Hepatocyte (in vitro differentiated cells): ENCODE measurements at regions not wholly inside any gene's neighbourhood (a gene's known extent, or its start where the extent isn't known, plus 50 kb on each side); places are given as distances from the start of the nearest gene placed in this dataset.
"Not testable (repeated sequence)": the region's sequence is repeated elsewhere in the genome, so short reads cannot be mapped to it uniquely, and the experiment has no call there.

Source experiments
- DNase-seq: peaks from one replicate; pipeline ENCODE4 v3.0.0-alpha.2; 2016; ENCODE audit warnings: low spot score
- H2AFZ ChIP-seq: fragments of 200-600 bp; sonication (generic); 2 replicates; pipeline ENCODE4 v1.6.0; 2016; ENCODE audit warnings: antibody characterized with exemption, mild to moderate bottlenecking
- H3K27ac ChIP-seq: fragments of 200-600 bp; sonication (generic); 2 replicates; pipeline ENCODE4 v1.5.1; 2016; ENCODE audit warnings: mild to moderate bottlenecking
- H3K27me3 ChIP-seq: fragments of 200-600 bp; sonication (generic); 2 replicates; pipeline ENCODE4 v1.6.1; 2016
- H3K36me3 ChIP-seq: fragments of 200-600 bp; sonication (generic); replicated peaks from 2 replicates; pipeline ENCODE4 v1.5.1; 2016; ENCODE audit warnings: low read depth; ENCODE audit not compliant: insufficient read depth
- H3K4me1 ChIP-seq: fragments of 200-600 bp; sonication (generic); 2 replicates; pipeline ENCODE4 v1.5.1; 2016; ENCODE audit warnings: mild to moderate bottlenecking, moderate library complexity; ENCODE audit not compliant: insufficient read depth
- H3K4me2 ChIP-seq: fragments of 200-600 bp; sonication (generic); 2 replicates; pipeline ENCODE4 v1.6.0; 2016
- H3K4me3 ChIP-seq: fragments of 200-600 bp; sonication (generic); 2 replicates; pipeline ENCODE4 v1.5.1; 2016; ENCODE audit warnings: mild to moderate bottlenecking
- H3K79me2 ChIP-seq: fragments of 200-600 bp; sonication (generic); 2 replicates; pipeline ENCODE4 v1.6.0; 2017; ENCODE audit warnings: mild to moderate bottlenecking
- H3K9me2 ChIP-seq: fragments of 200-600 bp; sonication (generic); replicated peaks from 2 replicates; pipeline ENCODE4 v1.6.0; 2017; ENCODE audit warnings: mild to moderate bottlenecking; ENCODE audit not compliant: insufficient read depth
- H3K9me3 ChIP-seq: fragments of 200-600 bp; sonication (generic); 2 replicates; pipeline ENCODE4 v1.5.1; 2016; ENCODE audit warnings: low read depth, mild to moderate bottlenecking
- H4K20me1 ChIP-seq: fragments of 200-600 bp; sonication (generic); 2 replicates; pipeline ENCODE4 v1.6.0; 2016; ENCODE audit warnings: mild to moderate bottlenecking; ENCODE audit not compliant: insufficient read depth, poor library complexity, severe bottlenecking
- EZH2 ChIP-seq: fragments of 200-600 bp; sonication (generic); IDR thresholded peaks from 2 replicates; pipeline ENCODE4 v1.6.1; 2016; ENCODE audit warnings: antibody characterized with exemption, mild to moderate bottlenecking, borderline replicate concordance
- EZH2phosphoT487 ChIP-seq: fragments of 200-600 bp; sonication (generic); IDR thresholded peaks from one replicate; pipeline ENCODE4 v1.6.1; 2018; ENCODE audit warnings: antibody characterized with exemption, mild to moderate bottlenecking, low read depth, moderate library complexity; ENCODE audit not compliant: unreplicated experiment, severe bottlenecking
- WGBS: methylation state at CpG from one replicate; pipeline ENCODE4 v1.1.6; 2016; ENCODE audit warnings: low lambda C conversion rate; ENCODE audit errors: missing lambda C conversion rate; 5-methylcytosine and 5-hydroxymethylcytosine counted together
- TF ChIP-seq, protein P1 (sequence below): fragments of 200-600 bp; sonication (generic); IDR thresholded peaks from 2 replicates; pipeline ENCODE4 v1.5.1; 2016; ENCODE audit warnings: antibody characterized with exemption, mild to moderate bottlenecking; ENCODE audit not compliant: poor library complexity

DNA sequence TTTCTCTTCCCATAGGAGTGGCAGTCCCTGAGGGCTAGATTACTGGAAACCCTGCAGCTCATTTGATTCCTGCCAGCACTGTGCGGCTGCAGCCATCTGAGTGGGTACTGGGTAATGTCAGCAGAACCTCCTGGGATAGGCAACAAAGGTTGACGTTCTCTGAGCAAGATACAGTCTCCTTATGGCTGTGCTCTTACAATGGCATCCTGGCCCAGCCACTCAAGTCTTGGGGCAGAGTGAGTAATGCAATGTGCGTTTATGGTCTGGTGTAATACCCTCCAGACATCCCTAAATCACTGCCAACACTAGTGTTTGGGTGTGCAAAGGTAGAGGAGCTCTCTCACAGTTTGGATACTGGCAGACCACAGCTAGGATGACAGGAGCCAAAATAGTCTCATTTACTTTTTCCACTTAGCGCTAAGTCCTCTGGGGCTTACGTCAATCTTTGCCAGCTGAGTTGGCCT is 775.8 kb downstream of the ZNF385D start:
- H3K4me3 ChIP-seq = no peak overlapping the region
- no peaks in the 10 kb centered on the region for H3K27me3 ChIP-seq
- H3K79me2 ChIP-seq = no peaks in the 10 kb centered on the region
- H3K36me3 ChIP-seq = no peaks in the 10 kb centered on the region
- no peak overlapping the region for H3K4me2 ChIP-seq
- no peak overlapping the region for H3K27ac ChIP-seq
- H3K9me3 ChIP-seq = no peaks in the 10 kb centered on the region
- no peak overlapping the region for H2AFZ ChIP-seq
- H3K9me2 ChIP-seq = no peaks in the 10 kb centered on the region
- no peaks in the 10 kb centered on the region for H4K20me1 ChIP-seq
- no peak for TF ChIP-seq EZH2
- no peak for TF ChIP-seq EZH2phosphoT487
- TF ChIP-seq, protein P1, sequence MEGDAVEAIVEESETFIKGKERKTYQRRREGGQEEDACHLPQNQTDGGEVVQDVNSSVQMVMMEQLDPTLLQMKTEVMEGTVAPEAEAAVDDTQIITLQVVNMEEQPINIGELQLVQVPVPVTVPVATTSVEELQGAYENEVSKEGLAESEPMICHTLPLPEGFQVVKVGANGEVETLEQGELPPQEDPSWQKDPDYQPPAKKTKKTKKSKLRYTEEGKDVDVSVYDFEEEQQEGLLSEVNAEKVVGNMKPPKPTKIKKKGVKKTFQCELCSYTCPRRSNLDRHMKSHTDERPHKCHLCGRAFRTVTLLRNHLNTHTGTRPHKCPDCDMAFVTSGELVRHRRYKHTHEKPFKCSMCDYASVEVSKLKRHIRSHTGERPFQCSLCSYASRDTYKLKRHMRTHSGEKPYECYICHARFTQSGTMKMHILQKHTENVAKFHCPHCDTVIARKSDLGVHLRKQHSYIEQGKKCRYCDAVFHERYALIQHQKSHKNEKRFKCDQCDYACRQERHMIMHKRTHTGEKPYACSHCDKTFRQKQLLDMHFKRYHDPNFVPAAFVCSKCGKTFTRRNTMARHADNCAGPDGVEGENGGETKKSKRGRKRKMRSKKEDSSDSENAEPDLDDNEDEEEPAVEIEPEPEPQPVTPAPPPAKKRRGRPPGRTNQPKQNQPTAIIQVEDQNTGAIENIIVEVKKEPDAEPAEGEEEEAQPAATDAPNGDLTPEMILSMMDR = no peak
- no peaks in the 10 kb centered on the region for H3K4me1 ChIP-seq
- WGBS = 75% methylated on average over 5 of the region's 5 CpGs
- DNase-seq = no peak

DNA sequence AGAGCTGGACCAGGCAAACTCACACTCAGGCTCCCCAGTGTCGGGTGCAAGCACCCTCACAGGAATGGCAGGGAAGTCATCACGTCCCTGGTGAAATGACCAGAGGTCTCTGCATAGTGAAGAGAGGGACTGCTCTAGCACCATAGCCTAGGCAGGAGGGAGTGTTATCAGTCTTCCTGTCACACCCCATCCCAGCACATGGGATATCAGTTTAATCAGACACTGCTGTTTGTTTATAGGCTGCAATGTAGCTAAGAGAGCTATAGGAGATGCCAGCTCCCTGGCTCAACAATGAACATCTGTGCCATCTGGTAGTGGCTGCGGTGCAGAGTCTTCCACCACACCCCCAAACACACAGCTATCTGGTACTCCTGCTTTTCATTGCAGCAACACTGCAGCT is 776.6 kb downstream of the ZNF385D start:
- WGBS = 87% methylated on average over 3 of the region's 3 CpGs
- Histone ChIP-seq H3K27ac (no peak overlapping the region), H3K79me2 (no peaks in the 10 kb centered on the region), H3K9me3 (no peaks in the 10 kb centered on the region), H3K36me3 (no peaks in the 10 kb centered on the region), H3K27me3 (no peaks in the 10 kb centered on the region), H4K20me1 (no peaks in the 10 kb centered on the region), H3K9me2 (no peaks in the 10 kb centered on the region), H3K4me2 (no peak overlapping the region), H3K4me1 (no peaks in the 10 kb centered on the region), H2AFZ (no peak overlapping the region), H3K4me3 (no peak overlapping the region)
- TF ChIP-seq EZH2phosphoT487 (no peak), EZH2 (no peak)
- TF ChIP-seq, protein P1 = no peak
- no peak for DNase-seq

GRCh38 chr3:20970807-20971206 is 780.2 kb downstream of the ZNF385D start:
- not testable (repeated sequence) for H3K9me2 ChIP-seq, H3K4me2 ChIP-seq, H3K4me1 ChIP-seq, H3K27ac ChIP-seq, H2AFZ ChIP-seq, H3K79me2 ChIP-seq, DNase-seq, H3K27me3 ChIP-seq, H3K9me3 ChIP-seq, H3K36me3 ChIP-seq, H4K20me1 ChIP-seq, H3K4me3 ChIP-seq
- 77% methylated on average over 7 of the region's 7 CpGs for WGBS

GRCh38 chr3:20967485-20967884 is 781.5 kb upstream of the SGO1 start:
- not testable (repeated sequence) for H3K9me2 ChIP-seq, H3K27ac ChIP-seq, H4K20me1 ChIP-seq, H3K4me1 ChIP-seq, H3K27me3 ChIP-seq, H2AFZ ChIP-seq, DNase-seq, H3K79me2 ChIP-seq, H3K9me3 ChIP-seq, H3K4me3 ChIP-seq, H3K4me2 ChIP-seq, H3K36me3 ChIP-seq
- WGBS = 98% methylated on average over 2 of the region's 3 CpGs

DNA sequence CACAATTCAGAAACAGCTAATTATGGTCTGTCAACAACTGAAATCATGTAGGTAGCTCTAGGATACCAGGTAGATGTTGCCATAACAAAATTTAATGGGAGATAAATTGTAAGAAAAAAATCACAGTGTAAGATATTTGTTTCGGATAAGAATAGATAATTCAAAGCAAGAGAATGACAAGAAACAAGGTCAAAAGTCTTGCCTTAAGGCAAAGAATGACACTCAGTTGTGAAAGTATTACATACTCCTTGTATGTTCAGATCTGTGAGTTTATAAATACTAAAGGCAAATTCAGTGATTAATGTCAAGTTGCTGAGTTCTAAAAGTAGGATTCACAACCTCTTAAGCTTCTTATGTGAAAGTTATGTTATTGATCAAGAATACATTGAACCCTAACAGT is 772.2 kb upstream of the SGO1 start:
- WGBS = 86% methylated on average over 1 of the region's 1 CpG
- Histone ChIP-seq H3K4me1 (no peaks in the 10 kb centered on the region), H3K27me3 (no peaks in the 10 kb centered on the region)

More for the DNA sequence above, 772.2 kb upstream of the SGO1 start:
- H3K4me3 ChIP-seq = no peak overlapping the region
- no peak overlapping the region for H2AFZ ChIP-seq
- no peaks in the 10 kb centered on the region for H3K9me3 ChIP-seq
- H4K20me1 ChIP-seq = no peaks in the 10 kb centered on the region
- H3K4me2 ChIP-seq = no peak overlapping the region
- H3K27ac ChIP-seq = no peak overlapping the region
- DNase-seq = no peak
- H3K36me3 ChIP-seq = no peaks in the 10 kb centered on the region
- no peaks in the 10 kb centered on the region for H3K79me2 ChIP-seq
- no peaks in the 10 kb centered on the region for H3K9me2 ChIP-seq
- TF ChIP-seq EZH2phosphoT487 (no peak), EZH2 (no peak)
- TF ChIP-seq, protein P1 = no peak
